ENCODE measurements at regions not wholly inside any gene's neighbourhood (a gene's known extent, or its start where the extent isn't known, plus 50 kb on each side); places are given as distances from the start of the nearest gene placed in this dataset.

DNA sequence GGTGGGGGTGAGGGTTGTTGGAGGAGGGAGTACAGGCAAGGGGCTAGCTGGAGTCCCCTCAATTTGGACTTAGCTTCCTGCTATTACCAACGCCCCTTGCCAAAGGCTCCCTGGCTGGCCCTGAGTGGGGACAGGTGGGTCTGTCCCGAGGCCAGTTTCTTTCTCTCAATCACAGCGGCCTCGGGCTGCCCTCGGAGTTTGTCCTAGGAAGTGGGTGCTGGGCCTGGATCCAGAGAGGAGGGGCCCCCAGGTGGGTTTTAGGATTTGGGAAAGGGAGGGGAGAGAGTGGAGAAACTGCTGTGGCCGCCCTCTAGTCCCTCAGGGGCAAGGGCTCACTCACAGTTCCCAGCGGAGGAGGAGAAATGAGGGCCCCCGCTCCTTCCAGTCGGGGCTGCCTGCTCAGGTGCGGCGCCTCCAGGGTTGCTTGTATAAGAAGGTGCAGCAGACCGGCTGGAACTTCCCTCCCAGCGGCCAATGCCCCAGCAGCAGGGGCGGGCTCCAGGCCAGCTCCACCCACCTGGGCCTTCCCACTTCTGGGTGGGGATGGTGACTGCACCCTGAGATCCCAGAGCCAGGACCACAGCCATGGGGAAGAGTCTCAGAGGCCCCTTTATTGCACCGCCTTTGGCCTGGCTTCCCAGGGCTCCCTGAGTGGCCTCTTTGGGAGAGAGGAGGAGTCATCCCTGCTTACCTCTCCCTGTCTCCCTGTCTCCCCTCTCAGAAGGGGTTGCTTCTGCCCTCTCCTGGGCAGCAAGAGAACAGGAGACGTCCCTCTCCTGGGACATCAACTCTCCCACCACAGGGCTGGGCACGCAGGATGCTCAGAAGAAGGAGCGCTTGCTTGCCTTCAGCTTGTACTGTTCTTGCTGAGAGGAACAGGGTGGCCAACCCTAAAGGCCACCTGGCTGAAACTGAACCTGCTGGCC lies 112.0 kb upstream of the SMURF2 start (continued):
- TF ChIP-seq, protein P1, sequence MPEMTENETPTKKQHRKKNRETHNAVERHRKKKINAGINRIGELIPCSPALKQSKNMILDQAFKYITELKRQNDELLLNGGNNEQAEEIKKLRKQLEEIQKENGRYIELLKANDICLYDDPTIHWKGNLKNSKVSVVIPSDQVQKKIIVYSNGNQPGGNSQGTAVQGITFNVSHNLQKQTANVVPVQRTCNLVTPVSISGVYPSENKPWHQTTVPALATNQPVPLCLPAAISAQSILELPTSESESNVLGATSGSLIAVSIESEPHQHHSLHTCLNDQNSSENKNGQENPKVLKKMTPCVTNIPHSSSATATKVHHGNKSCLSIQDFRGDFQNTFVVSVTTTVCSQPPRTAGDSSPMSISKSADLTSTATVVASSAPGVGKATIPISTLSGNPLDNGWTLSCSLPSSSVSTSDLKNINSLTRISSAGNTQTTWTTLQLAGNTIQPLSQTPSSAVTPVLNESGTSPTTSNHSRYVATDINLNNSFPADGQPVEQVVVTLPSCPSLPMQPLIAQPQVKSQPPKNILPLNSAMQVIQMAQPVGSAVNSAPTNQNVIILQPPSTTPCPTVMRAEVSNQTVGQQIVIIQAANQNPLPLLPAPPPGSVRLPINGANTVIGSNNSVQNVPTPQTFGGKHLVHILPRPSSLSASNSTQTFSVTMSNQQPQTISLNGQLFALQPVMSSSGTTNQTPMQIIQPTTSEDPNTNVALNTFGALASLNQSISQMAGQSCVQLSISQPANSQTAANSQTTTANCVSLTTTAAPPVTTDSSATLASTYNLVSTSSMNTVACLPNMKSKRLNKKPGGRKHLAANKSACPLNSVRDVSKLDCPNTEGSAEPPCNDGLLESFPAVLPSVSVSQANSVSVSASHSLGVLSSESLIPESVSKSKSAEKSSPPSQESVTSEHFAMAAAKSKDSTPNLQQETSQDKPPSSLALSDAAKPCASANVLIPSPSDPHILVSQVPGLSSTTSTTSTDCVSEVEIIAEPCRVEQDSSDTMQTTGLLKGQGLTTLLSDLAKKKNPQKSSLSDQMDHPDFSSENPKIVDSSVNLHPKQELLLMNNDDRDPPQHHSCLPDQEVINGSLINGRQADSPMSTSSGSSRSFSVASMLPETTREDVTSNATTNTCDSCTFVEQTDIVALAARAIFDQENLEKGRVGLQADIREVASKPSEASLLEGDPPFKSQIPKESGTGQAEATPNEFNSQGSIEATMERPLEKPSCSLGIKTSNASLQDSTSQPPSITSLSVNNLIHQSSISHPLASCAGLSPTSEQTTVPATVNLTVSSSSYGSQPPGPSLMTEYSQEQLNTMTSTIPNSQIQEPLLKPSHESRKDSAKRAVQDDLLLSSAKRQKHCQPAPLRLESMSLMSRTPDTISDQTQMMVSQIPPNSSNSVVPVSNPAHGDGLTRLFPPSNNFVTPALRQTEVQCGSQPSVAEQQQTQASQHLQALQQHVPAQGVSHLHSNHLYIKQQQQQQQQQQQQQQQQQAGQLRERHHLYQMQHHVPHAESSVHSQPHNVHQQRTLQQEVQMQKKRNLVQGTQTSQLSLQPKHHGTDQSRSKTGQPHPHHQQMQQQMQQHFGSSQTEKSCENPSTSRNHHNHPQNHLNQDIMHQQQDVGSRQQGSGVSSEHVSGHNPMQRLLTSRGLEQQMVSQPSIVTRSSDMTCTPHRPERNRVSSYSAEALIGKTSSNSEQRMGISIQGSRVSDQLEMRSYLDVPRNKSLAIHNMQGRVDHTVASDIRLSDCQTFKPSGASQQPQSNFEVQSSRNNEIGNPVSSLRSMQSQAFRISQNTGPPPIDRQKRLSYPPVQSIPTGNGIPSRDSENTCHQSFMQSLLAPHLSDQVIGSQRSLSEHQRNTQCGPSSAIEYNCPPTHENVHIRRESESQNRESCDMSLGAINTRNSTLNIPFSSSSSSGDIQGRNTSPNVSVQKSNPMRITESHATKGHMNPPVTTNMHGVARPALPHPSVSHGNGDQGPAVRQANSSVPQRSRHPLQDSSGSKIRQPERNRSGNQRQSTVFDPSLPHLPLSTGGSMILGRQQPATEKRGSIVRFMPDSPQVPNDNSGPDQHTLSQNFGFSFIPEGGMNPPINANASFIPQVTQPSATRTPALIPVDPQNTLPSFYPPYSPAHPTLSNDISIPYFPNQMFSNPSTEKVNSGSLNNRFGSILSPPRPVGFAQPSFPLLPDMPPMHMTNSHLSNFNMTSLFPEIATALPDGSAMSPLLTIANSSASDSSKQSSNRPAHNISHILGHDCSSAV (CRISPR knock-in tag; IDR thresholded peaks at IDR 0.05; ENCODE audit: borderline replicate concordance) = no peak
- TF ChIP-seq, protein P2, sequence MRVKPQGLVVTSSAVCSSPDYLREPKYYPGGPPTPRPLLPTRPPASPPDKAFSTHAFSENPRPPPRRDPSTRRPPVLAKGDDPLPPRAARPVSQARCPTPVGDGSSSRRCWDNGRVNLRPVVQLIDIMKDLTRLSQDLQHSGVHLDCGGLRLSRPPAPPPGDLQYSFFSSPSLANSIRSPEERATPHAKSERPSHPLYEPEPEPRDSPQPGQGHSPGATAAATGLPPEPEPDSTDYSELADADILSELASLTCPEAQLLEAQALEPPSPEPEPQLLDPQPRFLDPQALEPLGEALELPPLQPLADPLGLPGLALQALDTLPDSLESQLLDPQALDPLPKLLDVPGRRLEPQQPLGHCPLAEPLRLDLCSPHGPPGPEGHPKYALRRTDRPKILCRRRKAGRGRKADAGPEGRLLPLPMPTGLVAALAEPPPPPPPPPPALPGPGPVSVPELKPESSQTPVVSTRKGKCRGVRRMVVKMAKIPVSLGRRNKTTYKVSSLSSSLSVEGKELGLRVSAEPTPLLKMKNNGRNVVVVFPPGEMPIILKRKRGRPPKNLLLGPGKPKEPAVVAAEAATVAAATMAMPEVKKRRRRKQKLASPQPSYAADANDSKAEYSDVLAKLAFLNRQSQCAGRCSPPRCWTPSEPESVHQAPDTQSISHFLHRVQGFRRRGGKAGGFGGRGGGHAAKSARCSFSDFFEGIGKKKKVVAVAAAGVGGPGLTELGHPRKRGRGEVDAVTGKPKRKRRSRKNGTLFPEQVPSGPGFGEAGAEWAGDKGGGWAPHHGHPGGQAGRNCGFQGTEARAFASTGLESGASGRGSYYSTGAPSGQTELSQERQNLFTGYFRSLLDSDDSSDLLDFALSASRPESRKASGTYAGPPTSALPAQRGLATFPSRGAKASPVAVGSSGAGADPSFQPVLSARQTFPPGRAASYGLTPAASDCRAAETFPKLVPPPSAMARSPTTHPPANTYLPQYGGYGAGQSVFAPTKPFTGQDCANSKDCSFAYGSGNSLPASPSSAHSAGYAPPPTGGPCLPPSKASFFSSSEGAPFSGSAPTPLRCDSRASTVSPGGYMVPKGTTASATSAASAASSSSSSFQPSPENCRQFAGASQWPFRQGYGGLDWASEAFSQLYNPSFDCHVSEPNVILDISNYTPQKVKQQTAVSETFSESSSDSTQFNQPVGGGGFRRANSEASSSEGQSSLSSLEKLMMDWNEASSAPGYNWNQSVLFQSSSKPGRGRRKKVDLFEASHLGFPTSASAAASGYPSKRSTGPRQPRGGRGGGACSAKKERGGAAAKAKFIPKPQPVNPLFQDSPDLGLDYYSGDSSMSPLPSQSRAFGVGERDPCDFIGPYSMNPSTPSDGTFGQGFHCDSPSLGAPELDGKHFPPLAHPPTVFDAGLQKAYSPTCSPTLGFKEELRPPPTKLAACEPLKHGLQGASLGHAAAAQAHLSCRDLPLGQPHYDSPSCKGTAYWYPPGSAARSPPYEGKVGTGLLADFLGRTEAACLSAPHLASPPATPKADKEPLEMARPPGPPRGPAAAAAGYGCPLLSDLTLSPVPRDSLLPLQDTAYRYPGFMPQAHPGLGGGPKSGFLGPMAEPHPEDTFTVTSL (CRISPR knock-in tag; IDR thresholded peaks at IDR 0.05; ENCODE audit: borderline replicate concordance) = peak; percentile 29; the same call in 1 of the 2 replicates
- TF ChIP-seq TBP (CRISPR knock-in tag; IDR thresholded peaks at IDR 0.05) = peak; percentile 14; the same call in 1 of the 2 replicates
- TF ChIP-seq, protein P3, sequence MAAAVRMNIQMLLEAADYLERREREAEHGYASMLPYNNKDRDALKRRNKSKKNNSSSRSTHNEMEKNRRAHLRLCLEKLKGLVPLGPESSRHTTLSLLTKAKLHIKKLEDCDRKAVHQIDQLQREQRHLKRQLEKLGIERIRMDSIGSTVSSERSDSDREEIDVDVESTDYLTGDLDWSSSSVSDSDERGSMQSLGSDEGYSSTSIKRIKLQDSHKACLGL (CRISPR knock-in tag; IDR thresholded peaks at IDR 0.05) = 0 out of 2 replicates have a peak, but pooled peaks have one; percentile 21
- TF ChIP-seq, protein P4, sequence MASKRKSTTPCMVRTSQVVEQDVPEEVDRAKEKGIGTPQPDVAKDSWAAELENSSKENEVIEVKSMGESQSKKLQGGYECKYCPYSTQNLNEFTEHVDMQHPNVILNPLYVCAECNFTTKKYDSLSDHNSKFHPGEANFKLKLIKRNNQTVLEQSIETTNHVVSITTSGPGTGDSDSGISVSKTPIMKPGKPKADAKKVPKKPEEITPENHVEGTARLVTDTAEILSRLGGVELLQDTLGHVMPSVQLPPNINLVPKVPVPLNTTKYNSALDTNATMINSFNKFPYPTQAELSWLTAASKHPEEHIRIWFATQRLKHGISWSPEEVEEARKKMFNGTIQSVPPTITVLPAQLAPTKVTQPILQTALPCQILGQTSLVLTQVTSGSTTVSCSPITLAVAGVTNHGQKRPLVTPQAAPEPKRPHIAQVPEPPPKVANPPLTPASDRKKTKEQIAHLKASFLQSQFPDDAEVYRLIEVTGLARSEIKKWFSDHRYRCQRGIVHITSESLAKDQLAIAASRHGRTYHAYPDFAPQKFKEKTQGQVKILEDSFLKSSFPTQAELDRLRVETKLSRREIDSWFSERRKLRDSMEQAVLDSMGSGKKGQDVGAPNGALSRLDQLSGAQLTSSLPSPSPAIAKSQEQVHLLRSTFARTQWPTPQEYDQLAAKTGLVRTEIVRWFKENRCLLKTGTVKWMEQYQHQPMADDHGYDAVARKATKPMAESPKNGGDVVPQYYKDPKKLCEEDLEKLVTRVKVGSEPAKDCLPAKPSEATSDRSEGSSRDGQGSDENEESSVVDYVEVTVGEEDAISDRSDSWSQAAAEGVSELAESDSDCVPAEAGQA (IDR thresholded peaks at IDR 0.05; ENCODE audit: low read depth) = no peak
- TF ChIP-seq, protein P4 (CRISPR knock-in tag; IDR thresholded peaks at IDR 0.05; ENCODE audit: borderline replicate concordance) = no peak

All from HepG2 (cell line).